Amniotic stem cell (primary cell): ENCODE measurements at regions not wholly inside any gene's neighbourhood (a gene's known extent, or its start where the extent isn't known, plus 50 kb on each side); places are given as distances from the start of the nearest gene placed in this dataset.
"Not testable (repeated sequence)": the region's sequence is repeated elsewhere in the genome, so short reads cannot be mapped to it uniquely, and the experiment has no call there.

Experiments
- DNase-seq: peaks from one replicate; lab custom pipeline; 2025; lab: John Stamatoyannopoulos, UW

DNA sequence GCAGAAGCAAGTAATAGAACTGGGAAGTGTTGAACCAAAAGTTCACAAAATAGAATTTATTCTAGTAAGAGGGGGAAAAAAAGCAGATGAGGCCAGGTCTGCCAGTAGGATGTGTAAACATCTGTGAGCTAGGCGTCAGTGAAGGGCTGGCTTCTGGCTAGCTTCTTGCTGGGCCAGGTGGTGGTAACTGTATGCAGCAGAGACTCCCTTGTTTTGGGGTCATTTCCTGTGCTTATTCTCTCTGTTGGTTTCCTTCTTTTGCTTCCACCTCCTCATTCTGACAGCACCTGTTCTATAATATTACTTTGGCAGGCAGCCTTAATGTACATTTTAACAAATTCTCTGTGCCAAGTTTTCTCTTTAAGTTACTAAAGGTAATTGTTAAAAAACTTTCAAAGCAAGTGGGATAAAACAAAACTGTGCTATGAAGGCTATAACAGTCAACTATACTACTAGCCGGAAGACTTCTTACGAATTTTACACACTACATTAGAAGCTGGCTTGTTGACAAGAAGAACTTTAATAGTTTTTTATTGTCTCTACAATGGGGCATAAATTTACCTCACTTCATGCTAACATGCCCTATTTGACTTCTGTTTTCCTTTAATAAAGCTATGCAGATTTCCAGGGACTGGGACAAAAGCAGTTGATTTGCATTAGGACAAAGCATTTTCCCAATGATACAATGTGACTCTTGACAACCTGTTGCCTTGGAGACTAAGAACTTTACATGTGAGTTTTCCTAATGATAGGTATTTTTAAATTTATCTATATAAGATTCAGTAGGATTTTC is 318.8 kb upstream of the NAALADL2 start:
- DNase-seq: no peak

- DNase-seq: no peak
These were observed 317.3 kb upstream of the NAALADL2 start for GRCh38 chr3:174541708-174542315.

DNA sequence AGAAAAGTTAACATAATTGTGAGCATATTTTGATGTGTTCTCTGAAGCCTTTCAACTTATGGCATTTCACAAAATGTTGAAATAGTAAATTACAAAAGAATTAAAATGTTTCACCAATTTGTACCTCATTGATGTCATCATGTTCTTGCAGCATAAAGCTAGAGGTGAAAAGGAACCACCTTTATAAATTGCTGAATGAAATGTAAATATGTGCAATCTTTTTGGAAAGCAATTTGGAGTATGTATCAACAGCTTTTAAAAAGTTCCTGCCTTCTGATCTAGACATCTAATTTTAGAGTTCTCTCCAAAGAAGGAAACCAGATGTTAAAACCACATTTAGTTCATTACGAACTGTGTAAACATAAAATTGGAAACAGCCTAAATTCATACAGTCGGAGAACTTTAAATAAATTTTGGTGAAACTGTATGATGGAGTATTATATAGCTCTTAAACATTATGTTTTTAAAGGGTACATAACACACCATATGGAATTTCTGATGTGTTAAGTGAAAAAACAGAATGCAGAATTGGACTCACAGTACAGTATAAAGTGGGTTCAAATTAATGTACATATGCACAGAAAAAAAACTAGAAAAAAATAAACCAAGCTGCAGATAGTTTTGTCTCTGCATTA is 311.2 kb upstream of the NAALADL2 start:
- DNase-seq: no peak

DNA sequence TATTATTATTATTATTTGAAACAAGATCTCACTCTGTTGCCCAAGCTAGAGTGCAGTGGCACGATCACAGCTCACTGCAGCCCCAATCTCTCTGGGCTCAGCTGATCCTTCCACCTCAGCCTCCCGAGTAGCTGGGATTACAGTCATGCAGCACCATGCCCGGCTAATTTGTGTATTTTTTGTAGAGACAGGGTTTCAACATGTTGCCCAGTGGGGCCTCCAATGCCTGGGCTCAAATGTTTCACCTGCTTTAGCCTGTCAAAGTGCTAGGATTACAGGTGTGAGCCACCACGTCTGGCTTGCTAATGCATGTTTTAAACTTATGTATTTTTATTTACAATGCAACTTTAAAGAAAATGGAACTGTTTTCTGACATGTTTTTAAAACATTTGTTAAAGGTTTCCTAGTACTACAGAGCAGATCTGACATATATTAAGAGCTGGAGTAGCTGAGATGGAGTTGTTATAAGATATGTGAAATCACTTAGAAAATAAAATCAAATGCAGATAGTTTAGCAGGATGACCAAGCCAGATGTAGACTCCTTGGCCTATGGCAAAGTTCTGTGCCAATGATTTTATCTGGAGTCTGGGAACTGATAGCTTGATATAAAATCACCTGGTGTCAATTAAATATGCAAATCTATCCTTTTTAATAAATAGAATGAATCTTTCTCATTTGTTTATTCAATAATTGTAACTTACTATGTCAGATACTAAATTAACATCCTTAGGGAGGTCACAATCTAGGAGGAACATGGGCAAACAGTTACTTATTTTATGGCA is 310.1 kb upstream of the NAALADL2 start:
- DNase-seq: no peak

DNA sequence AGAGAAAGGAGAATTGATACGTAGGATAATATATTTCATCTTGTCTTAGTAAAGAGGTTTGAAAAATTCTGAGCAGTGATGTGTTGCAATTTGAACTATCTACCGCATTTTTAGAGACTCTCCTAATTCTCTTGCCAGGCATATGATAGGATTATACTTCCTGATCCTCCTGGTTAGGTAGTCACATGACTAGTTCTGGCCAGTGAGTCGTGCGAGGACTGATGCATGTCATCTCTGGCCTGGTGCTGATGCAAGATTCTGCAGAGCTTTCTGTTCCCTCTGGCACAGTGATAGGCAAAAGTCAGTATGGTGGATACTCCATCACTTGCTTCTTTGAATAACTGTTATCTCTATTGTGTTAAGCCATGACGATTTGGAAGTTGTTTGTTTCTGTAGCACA is 277.6 kb upstream of the NAALADL2 start:
- no peak for DNase-seq

DNA sequence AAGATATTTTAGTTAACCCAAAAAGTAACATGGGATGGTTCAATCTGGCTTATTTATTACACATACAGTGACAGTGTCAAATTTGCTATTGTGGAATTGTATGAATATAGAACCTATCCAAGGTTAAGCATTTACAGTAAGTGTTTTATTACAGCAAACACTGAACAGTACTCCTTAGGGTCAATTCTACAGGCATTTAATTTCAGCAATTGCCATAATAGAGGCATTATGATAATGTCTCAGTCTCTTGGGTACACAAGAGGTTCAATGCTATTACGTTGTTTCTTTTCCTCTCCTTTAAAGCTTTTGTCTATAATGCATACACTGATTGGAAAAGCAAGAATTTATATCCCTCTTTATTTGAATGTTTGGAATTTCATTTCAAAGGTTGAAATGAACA is 275.7 kb upstream of the NAALADL2 start:
- DNase-seq: no peak

DNA sequence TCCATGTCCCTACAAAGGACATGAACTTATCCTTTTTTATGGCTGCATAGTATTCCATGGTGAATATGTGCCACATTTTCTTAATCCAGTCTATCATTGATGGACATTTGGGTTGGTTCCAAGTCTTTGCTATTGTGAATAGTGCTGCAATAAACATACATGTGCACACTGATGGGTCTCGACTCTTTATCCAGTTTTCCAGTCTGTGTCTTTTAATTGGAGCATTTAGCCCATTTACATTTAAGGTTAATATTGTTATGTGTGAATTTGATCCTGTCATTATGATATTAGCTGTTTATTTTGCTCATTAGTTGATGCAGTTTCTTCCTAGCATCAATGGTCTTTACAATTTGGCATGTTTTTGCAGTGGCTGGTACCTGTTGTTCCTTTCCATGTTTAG is 272.0 kb upstream of the NAALADL2 start:
- not testable (repeated sequence) for DNase-seq

DNA sequence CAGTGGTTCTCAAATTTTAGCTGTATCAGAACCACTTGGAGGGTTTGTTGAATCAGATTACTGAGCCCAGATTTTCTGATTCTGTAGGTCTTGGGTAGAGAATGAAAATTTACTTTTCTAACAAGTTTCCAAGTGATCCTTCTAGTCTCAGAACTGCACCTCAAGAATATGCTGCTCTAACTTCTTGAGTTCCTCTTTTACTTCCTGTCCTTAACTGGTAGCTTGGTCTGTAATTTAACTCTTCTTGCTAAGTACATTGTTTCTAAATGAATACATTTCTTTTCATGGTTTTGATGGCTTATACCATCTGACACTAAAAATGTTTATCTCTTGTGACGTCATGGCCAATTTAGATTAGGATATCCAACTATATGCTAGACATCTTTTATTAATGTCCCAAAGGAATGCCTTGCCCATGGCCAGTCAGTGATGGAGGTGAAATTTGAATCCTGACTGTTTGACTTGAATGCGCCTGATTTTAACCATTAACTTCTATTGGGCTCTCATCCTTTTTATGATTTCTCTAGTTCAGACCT is 262.6 kb upstream of the NAALADL2 start:
- DNase-seq: no peak

DNA sequence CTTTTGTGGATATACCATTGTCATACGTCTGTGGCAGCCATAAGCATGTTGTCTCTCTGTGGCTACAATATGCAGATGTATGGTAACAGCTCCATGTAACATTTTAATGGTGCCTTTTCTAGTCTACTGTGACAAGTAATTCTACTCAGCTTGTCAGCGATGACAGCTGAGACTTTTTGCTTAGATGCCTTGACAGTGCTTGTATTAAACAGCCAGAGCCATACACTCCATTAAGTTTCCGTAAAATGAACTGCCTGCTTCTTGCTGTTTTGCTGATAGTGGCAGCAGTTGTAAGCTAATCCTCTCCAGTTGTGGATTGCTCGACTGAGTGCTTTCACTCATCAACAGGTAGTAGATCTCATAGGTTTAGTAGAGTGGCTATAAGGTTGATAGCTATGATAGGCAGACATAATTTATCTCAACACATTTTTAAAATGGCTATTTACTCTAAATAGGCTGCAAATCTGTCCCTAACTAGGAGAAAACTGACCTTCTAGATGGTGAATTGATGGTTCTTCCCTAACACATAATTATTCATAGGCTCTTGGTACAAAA is 260.2 kb upstream of the NAALADL2 start:
- no peak for DNase-seq

GRCh38 chr3:174613173-174613572 is 246.0 kb upstream of the NAALADL2 start:
- DNase-seq: no peak

GRCh38 chr3:174614036-174614435 is 245.1 kb upstream of the NAALADL2 start:
- DNase-seq: no peak

DNA sequence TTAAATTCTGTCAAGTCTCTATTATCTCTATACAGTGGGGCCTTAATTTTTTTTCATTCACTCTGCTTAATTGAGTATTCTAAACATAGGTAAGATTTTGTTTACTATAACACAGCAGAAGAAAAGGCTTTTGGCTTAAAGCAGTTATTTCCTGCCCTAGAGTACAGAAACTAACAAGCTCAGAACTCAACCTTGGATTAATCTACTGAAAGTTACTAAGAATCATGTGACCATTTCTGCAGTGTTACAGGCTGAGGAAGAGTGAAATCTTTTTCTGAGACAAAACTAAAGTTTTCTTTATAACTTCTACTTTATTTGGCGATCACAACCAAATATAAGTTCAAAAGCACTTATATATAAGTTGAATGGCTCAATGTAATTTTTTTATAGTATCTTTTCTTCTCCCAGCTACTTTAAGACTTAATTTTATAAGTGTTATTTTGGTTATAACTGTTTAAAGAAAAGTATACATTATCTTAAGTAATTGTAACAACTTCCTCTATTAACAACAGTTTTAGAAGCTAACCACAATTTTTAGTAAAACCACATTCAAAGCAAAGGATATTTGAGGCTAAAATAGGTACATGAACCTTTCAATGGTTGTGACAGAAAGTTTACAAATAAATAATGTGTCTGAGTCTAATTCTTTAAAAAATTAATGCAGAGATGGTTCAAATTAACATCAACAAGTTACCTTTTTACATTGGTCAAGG is 240.6 kb upstream of the NAALADL2 start:
- no peak for DNase-seq

DNA sequence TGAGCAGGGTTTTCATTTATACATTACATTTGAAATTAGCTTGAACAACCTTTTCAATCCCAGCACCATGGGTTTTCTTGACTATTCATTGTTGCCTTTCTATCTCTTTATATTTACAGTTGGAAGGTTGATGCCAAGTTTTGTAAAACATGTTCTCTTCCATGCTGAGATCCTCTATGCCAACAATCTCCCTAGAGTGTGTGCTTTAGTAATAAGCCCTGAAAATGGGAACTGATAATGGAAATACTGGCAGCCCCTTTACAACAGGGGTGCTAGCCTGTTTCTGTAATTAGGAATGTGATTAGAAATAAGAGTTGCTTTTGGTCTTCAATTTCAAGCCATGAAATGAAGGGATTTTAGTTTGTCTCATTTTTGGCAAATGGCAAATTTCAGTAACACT is 239.9 kb upstream of the NAALADL2 start:
- DNase-seq: no peak

- DNase-seq: no peak
These were observed 239.0 kb upstream of the NAALADL2 start for GRCh38 chr3:174620138-174620537.

GRCh38 chr3:174620855-174621472 is 238.2 kb upstream of the NAALADL2 start:
- no peak for DNase-seq

DNA sequence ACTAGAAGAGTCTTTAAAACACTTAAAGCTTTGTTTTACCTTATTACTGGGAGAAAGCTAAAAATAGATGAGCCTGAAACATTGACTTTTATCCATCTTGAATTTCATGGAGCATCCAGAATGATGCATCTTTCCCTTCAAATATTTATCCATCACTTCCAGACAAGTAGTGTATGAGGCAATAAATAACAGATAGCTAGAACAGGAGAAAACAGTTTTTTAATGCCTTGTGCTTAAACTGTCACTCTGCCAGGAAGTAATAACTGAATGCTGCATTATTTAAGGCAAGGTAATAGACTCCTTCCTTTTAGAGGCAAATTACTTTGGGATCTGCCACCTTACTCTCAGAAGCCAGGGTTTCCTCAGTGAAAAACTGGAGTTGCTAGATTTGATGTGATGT is 225.8 kb upstream of the NAALADL2 start:
- DNase-seq: no peak

DNA sequence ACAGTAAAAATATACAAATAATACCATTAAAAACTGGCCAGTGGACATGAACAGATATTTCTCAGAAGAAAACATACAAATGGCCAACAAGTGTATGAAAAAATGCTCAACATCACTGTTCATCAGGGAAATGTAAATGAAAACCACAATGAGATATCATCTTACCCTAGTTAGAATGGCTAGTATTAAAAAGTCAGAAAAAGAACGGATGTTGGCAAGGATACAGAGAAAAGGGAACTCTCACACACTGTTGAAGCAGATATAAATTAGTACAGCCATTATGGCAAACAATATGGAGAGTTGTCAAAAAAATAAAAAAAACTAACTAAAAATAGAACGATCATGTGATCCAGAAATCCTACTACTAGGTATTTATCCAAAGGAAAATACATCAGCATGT is 222.7 kb upstream of the NAALADL2 start:
- no peak for DNase-seq

- DNase-seq: no peak
These were observed 219.7 kb upstream of the NAALADL2 start for GRCh38 chr3:174639406-174639805.

DNA sequence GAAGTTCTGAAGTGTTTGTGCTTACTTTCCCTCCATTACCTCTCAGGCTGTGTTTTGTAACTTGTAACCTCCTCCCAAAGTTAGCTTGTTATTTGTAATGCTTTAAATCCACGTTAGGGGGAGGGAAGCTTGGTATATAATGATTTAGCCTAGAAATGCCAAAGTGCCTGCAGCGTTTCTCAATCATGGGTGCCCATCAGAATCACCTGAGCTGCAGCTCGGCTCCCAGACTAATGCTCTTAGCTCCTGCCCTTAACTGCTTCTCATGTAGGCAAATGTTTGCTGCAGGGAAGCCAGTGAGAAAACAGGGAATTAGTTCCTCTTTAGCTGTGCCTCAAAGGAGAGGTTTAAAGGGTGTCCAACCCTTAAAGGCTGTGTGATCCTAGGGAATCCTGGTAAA is 219.2 kb upstream of the NAALADL2 start:
- no peak for DNase-seq

- no peak for DNase-seq
These were observed 218.2 kb upstream of the NAALADL2 start for GRCh38 chr3:174640932-174641331.

- DNase-seq: no peak
These were observed 214.8 kb upstream of the NAALADL2 start for GRCh38 chr3:174644287-174644686.
